DMS53 treated with DMSO at 0.1 percent for 48 hours (cell line): ENCODE measurements at regions not wholly inside any gene's neighbourhood (a gene's known extent, or its start where the extent isn't known, plus 50 kb on each side); places are given as distances from the start of the nearest gene placed in this dataset.

Experiments
- DNase-seq: peaks from one replicate; lab custom pipeline; 2025; ENCODE audit not compliant: unreplicated experiment; lab: John Stamatoyannopoulos, UW

DNA sequence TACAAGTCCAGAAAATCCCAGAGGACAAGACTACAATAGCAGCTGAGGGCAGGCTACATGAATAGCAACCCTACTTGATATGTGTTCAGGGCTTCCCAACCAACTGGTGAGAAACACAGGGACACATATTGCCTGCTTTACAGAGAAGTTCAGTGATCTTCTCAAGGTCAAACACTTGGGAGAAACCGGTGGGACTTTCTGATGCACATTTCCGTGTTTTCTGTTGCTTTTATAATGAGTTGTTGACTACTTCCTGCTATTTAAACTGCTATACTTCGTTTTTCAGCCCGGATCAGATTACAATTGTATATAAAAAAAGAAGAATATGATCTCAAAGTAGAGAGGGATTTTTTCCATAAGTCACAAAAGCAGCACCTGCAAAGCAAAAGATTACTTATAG, 175.1 kb downstream of the SNX18 start:
- DNase-seq = no peak

DNA sequence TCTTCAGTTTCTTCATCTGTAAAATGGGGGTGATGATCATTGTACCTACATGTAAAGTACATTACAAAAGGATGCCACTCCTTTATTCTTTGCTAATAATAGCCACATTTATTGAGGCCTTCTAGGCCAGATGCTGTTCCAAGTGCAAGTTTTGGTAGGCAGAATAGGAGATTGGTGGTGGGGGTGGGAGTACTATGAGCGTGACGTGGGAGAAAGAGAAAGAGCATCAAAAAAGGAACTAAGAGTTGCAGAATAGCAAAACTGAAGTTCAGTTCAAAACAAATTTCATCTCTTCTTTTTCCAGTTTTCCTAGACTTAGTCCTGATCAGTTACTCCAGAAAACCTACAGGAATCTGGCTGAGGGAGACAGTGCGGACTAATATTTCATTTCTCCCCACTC, 174.1 kb downstream of the SNX18 start:
- DNase-seq = no peak

GRCh38 chr5:54689411-54690251, 172.1 kb downstream of the SNX18 start:
- no peak for DNase-seq

DNA sequence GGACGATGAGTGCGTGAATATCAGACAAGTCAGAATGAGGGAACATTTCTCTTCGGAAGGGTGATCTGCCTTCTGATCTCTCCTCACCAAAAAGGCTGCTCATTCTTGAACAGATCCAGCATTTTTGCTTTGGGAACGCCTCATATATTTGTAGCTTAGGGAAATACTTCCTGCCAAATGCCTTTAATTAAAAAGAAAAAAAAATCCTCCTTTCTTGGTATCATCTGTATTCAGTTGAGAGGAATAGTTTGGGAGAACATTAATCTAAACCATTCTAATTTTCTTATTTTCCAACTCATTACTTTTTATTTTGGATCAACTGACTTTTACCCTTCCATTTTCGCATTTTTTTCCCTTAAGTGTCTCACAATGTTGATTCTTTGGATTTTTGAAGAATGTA, 163.4 kb downstream of the SNX18 start:
- DNase-seq = no peak

GRCh38 chr5:54679686-54680085, 162.1 kb downstream of the SNX18 start:
- DNase-seq = no peak

DNA sequence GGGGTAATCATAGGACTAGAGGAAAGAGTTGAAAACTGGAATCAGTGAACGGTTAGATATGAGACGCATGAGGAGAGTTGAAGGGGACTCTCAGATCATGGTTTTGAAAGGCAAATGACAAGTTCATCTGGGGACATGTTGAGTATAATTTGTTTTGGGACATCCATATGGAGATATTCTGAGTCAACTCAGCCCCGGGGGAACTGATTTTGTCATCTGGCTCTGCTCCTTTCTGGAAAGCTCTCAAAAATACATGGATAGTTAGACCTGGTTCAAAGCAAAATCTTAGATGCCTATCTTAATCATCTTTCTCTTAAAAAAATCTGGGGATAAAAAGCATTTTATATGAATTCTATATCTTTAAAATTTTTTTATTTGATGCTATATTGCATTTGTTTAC, 161.2 kb downstream of the SNX18 start:
- DNase-seq = no peak

GRCh38 chr5:54676481-54677340, 159.2 kb downstream of the SNX18 start:
- no peak for DNase-seq

- no peak for DNase-seq
Observed at GRCh38 chr5:54673523-54674225, 156.1 kb downstream of the SNX18 start.

DNA sequence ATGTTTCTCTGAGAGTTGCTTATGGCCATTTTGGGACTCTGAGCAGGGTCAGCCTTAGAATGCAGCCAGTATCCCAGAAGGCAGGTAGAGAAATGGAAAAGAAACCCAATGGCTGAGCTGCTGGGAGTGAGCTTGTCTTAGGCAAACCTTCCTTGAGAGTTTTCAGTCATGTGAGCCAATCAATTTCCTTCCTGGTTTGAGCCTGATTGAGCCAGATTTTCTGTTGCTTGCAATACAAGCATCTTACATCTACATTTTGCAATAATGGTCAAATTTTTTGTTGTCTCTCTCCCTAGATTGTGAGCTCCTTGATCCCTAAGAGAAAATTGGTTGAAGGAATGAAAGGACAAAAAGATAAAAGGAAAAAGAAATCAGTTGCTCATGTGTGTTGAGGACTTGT, 155.3 kb downstream of the SNX18 start:
- DNase-seq = no peak

- no peak for DNase-seq
Observed at GRCh38 chr5:54671681-54672080, 154.1 kb downstream of the SNX18 start.

DNA sequence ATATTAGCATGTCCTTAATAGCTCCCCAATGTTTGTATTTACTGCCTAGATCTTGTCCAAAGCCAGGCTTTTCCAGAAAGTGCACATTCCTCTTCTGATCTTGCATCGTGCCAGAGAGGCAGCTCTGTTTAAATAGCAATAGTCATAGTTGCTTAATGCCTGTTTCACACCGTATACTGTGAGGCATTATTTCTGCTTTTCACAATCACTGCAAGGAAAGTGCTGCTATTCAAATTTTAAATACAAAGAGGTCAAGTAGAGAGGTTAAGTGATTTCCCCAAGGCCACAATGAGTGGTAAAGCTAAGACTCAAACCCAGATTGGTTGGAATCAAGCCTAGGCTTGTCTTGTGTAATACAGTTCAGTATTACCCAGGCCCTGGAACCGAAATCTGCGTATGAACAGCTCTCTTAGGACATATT, 153.6 kb downstream of the SNX18 start:
- DNase-seq = no peak

- DNase-seq = no peak
Observed at GRCh38 chr5:54670281-54670680, 152.7 kb downstream of the SNX18 start.

GRCh38 chr5:54669845-54670244, 152.3 kb downstream of the SNX18 start:
- DNase-seq = no peak

GRCh38 chr5:54669285-54669684, 151.7 kb downstream of the SNX18 start:
- no peak for DNase-seq

- DNase-seq = no peak
Observed at GRCh38 chr5:54668096-54668495, 150.5 kb downstream of the SNX18 start.

DNA sequence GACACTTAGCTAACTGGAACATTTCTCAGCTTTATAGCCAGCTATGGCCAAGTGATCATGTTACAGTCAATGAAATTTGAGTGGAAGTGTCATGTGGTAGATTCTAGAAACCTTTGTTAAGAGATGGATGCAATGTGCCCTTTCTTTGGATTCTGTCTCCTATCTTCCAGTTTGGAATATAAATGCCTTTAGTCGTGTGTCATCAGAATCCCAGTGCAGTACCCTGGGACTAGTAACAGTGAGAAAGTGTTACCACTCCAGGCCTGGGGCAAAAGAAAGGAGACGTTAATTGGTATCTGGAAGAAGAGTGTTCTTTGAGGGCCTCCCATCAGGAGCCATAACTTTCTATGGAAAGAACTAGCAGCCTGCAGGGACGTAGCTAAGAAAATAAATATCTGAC, 149.6 kb downstream of the SNX18 start:
- no peak for DNase-seq

- DNase-seq = no peak
Observed at GRCh38 chr5:54663866-54664265, 146.3 kb downstream of the SNX18 start.

DNA sequence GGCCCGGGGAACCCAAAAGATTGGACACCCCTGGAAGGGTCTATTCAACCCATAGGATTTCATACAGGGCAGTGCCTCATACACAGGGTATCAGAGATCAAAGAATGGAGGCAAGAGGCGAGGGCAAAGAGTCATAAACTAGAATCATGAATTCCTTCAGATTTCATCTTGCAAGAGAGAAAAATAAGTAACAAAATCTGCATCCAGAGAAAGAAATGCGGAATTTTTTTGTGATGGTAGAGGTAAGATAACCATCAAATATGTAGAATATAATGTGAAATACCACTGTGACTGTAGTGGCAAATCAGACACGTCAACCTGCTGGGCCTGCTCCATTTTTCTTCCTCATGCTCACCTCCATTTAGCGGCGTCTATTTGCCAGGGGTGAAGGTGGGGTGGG, 143.6 kb downstream of the SNX18 start:
- DNase-seq = no peak

DNA sequence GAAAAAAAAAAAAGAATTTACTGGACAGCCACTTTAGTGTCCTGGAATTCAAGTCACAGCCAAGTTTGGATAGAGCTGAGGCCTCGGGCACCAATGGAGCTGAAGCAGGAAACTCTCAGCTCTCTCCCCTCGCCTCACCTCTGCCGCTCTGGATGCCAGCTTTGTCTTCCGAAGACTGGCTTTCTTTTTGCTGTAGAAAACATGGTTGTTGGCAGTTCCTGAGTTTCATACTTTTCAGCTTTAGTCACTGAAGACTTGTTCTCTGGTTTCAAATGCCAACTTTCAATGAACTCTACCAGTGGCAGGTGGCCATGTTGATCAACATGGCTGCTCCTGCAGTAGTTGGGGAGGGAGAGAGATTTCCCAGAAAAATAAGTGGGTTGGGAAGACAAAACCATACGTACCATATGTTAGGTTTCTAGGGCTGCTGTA, 142.2 kb downstream of the SNX18 start:
- no peak for DNase-seq

GRCh38 chr5:54658010-54658409, 140.5 kb downstream of the SNX18 start:
- no peak for DNase-seq

- no peak for DNase-seq
Observed at GRCh38 chr5:54656261-54656728, 138.7 kb downstream of the SNX18 start.
